IMR-90 (cell line): ENCODE measurements at regions not wholly inside any gene's neighbourhood (a gene's known extent, or its start where the extent isn't known, plus 50 kb on each side); places are given as distances from the start of the nearest gene placed in this dataset.

Experiments
- ATAC-seq: fragments of 200-7000 bp; cut with Tn5 transposase; 2 replicates; pipeline ENCODE4 v1.9.1; 2020; ENCODE audit warnings: low read depth, mild to moderate bottlenecking, moderate library complexity
- BruUV-seq: library from RNA; stranded (reverse); fragments of 400-500 nt; replicated peaks from 2 replicates; lab custom pipeline; 2021; lab: Mats Ljungman, UMichigan
- CTCF ChIA-PET: fragments of 300-600 bp; formaldehyde crosslinking; extraction: SDS; loops from one replicate; lab custom pipeline; 2021; ENCODE audit warnings: antibody characterized with exemption; lab: Yijun Ruan, JAX
- POLR2A ChIA-PET: fragments of 300-600 bp; sonication (Branson Sonifier 250); formaldehyde crosslinking; loops from one replicate; lab custom pipeline; 2022; ENCODE audit warnings: antibody characterized with exemption; ENCODE audit not compliant: unreplicated experiment; lab: Charles Lee
- DNase-seq: peaks from one replicate; pipeline ENCODE4 v3.0.0; 2013
- H2AFZ ChIP-seq: replicated peaks from 2 replicates; pipeline ENCODE3; 2013; ENCODE audit warnings: low read length, mild to moderate bottlenecking; ENCODE audit not compliant: poor library complexity
- H2AK5ac ChIP-seq: 2 replicates; pipeline ENCODE4 v1.6.1; 2013; ENCODE audit warnings: low read depth, low read length, inconsistent platforms
- H2AK9ac ChIP-seq: replicated peaks from 2 replicates; pipeline ENCODE3; 2013; ENCODE audit warnings: mild to moderate bottlenecking, low read depth, low read length, moderate library complexity; ENCODE audit not compliant: poor library complexity
- H2BK120ac ChIP-seq: 2 replicates; pipeline ENCODE4 v1.6.1; 2013; ENCODE audit warnings: low read depth, low read length, inconsistent platforms
- H2BK15ac ChIP-seq: 3 replicates; pipeline ENCODE4 v1.6.1; 2013; ENCODE audit warnings: low read depth, low read length, inconsistent platforms
- H2BK20ac ChIP-seq: 2 replicates; pipeline ENCODE4 v1.6.1; 2013; ENCODE audit warnings: low read depth, mild to moderate bottlenecking, inconsistent platforms, low read length, moderate library complexity
- H2BK5ac ChIP-seq: 2 replicates; pipeline ENCODE4 v1.6.1; 2013; ENCODE audit warnings: mild to moderate bottlenecking, low read depth, low read length, inconsistent platforms; ENCODE audit not compliant: poor library complexity, severe bottlenecking
- H3K14ac ChIP-seq: replicated peaks from 2 replicates; pipeline ENCODE4 v1.6.1; 2013; ENCODE audit warnings: low read depth, low read length, inconsistent platforms
- H3K18ac ChIP-seq: 2 replicates; pipeline ENCODE4 v1.6.1; 2013; ENCODE audit warnings: low read depth, low read length, control low read depth
- H3K23ac ChIP-seq: 2 replicates; pipeline ENCODE4 v1.6.1; 2013; ENCODE audit warnings: low read depth, low read length, inconsistent platforms
- H3K27ac ChIP-seq: 2 replicates; pipeline ENCODE4 v1.5.1; 2013; ENCODE audit warnings: mild to moderate bottlenecking, control low read depth, low read length; ENCODE audit not compliant: insufficient read depth
- H3K27me3 ChIP-seq: 2 replicates; pipeline ENCODE4 v1.6.1; 2013; ENCODE audit warnings: low read length; ENCODE audit not compliant: control insufficient read depth, insufficient read depth
- H3K36me3 ChIP-seq: 2 replicates; pipeline ENCODE4 v1.6.1; 2013; ENCODE audit warnings: low read length, mixed read lengths; ENCODE audit not compliant: control insufficient read depth, insufficient read depth
- H3K4ac ChIP-seq: 2 replicates; pipeline ENCODE4 v1.6.1; 2013; ENCODE audit warnings: low read depth, low read length, inconsistent platforms
- H3K4me1 ChIP-seq: 2 replicates; pipeline ENCODE4 v1.6.1; 2013; ENCODE audit warnings: low read length, mixed read lengths; ENCODE audit not compliant: control insufficient read depth, insufficient read depth
- H3K4me2 ChIP-seq: 2 replicates; pipeline ENCODE4 v1.6.1; 2013; ENCODE audit warnings: low read depth, mild to moderate bottlenecking, control low read depth, low read length, moderate library complexity
- H3K4me3 ChIP-seq: 2 replicates; pipeline ENCODE4 v1.5.1; 2013; ENCODE audit warnings: low read depth, mild to moderate bottlenecking, control low read depth, low read length, moderate library complexity; ENCODE audit not compliant: insufficient read depth
- H3K56ac ChIP-seq: 2 replicates; pipeline ENCODE4 v1.6.1; 2013; ENCODE audit warnings: low read length, inconsistent platforms; ENCODE audit not compliant: insufficient read depth; ENCODE audit errors: extremely low read depth
- H3K79me1 ChIP-seq, 2 experiments: 2 replicates each; pipeline ENCODE4 v1.6.1; 2013; ENCODE audit warnings: low read length in 2 of 2, inconsistent platforms in 1 of 2, low read depth in 1 of 2
- H3K9ac ChIP-seq: 2 replicates; pipeline ENCODE4 v1.6.1; 2013; ENCODE audit warnings: low read depth, low read length, control low read depth
- H3K9me1 ChIP-seq: 2 replicates; pipeline ENCODE4 v1.6.1; 2013; ENCODE audit warnings: low read length, inconsistent platforms; ENCODE audit not compliant: insufficient read depth
- H3K9me3 ChIP-seq: 2 replicates; pipeline ENCODE4 v1.6.1; 2013; ENCODE audit warnings: low read length; ENCODE audit not compliant: control insufficient read depth, insufficient read depth
- H4K20me1 ChIP-seq: 2 replicates; pipeline ENCODE4 v1.6.1; 2013; ENCODE audit warnings: low read length, inconsistent platforms; ENCODE audit not compliant: insufficient read depth
- H4K5ac ChIP-seq: 2 replicates; pipeline ENCODE4 v1.6.1; 2013; ENCODE audit warnings: mild to moderate bottlenecking, low read depth, low read length, control low read depth
- H4K8ac ChIP-seq, 2 experiments: 2 replicates each; pipeline ENCODE4 v1.6.1; 2013; ENCODE audit warnings: low read depth in 2 of 2, low read length in 2 of 2, control low read depth in 1 of 2, inconsistent platforms in 1 of 2
- H4K91ac ChIP-seq: 2 replicates; pipeline ENCODE4 v1.6.1; 2013; ENCODE audit warnings: low read depth, low read length, inconsistent platforms; ENCODE audit not compliant: insufficient read depth
- MXI1 ChIP-seq: IDR thresholded peaks from 2 replicates; pipeline ENCODE4 v1.6.1; 2012; ENCODE audit warnings: low read depth, mild to moderate bottlenecking, low read length, moderate library complexity, borderline replicate concordance
- SMC3 ChIP-seq: fragments of 150-350 bp; IDR thresholded peaks from 2 replicates; pipeline ENCODE4 v1.6.1; 2016; ENCODE audit warnings: low read depth, mild to moderate bottlenecking, antibody characterized with exemption, low read length, moderate library complexity
- WGBS, 2 experiments: methylation state at CpG; one replicate each; pipeline versions ENCODE4 v1.1.5 to v1.1.7; 2013; ENCODE audit warnings: missing lambda C conversion rate in 2 of 2; ENCODE audit not compliant: insufficient read length in 1 of 2; ENCODE audit errors: extremely low coverage in 2 of 2; 5-methylcytosine and 5-hydroxymethylcytosine counted together
- dilution Hi-C: fragments of 300-500 bp; cut with HindIII; formaldehyde crosslinking; loops from one replicate; pipeline ENCODE4 v1.14.3; 2018; ENCODE audit warnings: low sequenced_read_pairs; ENCODE audit not compliant: unreplicated experiment
- in situ Hi-C: fragments of 300-500 bp; cut with MboI; formaldehyde crosslinking; loops from 3 replicates; pipeline ENCODE4 v1.14.3; 2019; ENCODE audit warnings: low sequenced_read_pairs, inconsistent platforms, mixed read lengths
- intact Hi-C: fragments of 100-400 bp; cut with micrococcal nuclease; formaldehyde crosslinking; loops from 2 replicates; pipeline ENCODE4 v1.10.0; 2022
- TF ChIP-seq, protein P1 (sequence below): fragments of 150-350 bp; IDR thresholded peaks from 2 replicates; pipeline ENCODE4 v1.6.1; 2016; ENCODE audit warnings: low read depth, mild to moderate bottlenecking, low read length, moderate library complexity, borderline replicate concordance
- TF ChIP-seq, protein P2 (sequence below): fragments of 150-350 bp; IDR thresholded peaks from 2 replicates; pipeline ENCODE4 v1.6.1; 2017; ENCODE audit warnings: mild to moderate bottlenecking, antibody characterized with exemption, low read length, low read depth

DNA sequence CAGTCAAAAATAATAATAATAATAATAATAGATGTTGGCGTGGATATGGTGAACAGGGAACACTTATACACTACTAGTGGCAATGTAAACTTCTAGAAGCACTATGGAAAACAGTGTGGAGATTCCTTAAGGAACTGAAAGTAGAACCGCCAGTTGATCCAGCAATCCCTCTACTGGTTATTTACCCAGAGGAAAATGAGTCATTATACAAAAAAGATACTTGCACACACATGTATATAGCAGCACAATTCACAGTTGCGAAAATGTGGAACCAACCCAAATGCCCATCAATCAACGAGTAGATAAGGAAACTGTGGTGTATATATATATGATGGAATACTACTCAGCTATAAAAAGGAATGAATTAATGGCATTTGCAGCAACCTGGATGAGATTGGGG is 176.0 kb downstream of the PLPP3 start:
- Histone ChIP-seq H3K27ac (no peak overlapping the region), H3K79me1 (no peaks in the 10 kb centered on the region), H3K9ac (no peak overlapping the region), H3K36me3 (no peaks in the 10 kb centered on the region), H3K18ac (no peak overlapping the region), H3K14ac (no peak overlapping the region), H3K9me3 (no peaks in the 10 kb centered on the region), H3K9me1 (no peaks in the 10 kb centered on the region), H3K4me1 (no peaks in the 10 kb centered on the region; the same call in 1 of the 2 replicates), H4K20me1 (no peaks in the 10 kb centered on the region), H2AFZ (no peak overlapping the region), H3K27me3 (no peaks in the 10 kb centered on the region), H3K4me3 (no peak overlapping the region), H2AK9ac (no peak overlapping the region), H2BK120ac (no peak overlapping the region), H2AK5ac (no peak overlapping the region), H3K56ac (no peak overlapping the region), H3K4ac (no peak overlapping the region), H3K4me2 (no peak overlapping the region), H4K8ac (no peak overlapping the region), H2BK5ac (no peak overlapping the region), H2BK20ac (no peak overlapping the region), H4K5ac (no peak overlapping the region), H3K23ac (no peak overlapping the region), H4K91ac (no peak overlapping the region), H2BK15ac (no peak overlapping the region)
- ChIA-PET CTCF (interaction anchor here (1.1 kb wide), 1 partner anchor 12 kb away, joined by 3 read pairs; no protein-coding TSS in a partner anchor), POLR2A (no interaction called here)
- TF ChIP-seq MXI1: no peak
- TF ChIP-seq, protein P1, sequence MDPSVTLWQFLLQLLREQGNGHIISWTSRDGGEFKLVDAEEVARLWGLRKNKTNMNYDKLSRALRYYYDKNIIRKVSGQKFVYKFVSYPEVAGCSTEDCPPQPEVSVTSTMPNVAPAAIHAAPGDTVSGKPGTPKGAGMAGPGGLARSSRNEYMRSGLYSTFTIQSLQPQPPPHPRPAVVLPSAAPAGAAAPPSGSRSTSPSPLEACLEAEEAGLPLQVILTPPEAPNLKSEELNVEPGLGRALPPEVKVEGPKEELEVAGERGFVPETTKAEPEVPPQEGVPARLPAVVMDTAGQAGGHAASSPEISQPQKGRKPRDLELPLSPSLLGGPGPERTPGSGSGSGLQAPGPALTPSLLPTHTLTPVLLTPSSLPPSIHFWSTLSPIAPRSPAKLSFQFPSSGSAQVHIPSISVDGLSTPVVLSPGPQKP: no peak
- TF ChIP-seq, protein P2, sequence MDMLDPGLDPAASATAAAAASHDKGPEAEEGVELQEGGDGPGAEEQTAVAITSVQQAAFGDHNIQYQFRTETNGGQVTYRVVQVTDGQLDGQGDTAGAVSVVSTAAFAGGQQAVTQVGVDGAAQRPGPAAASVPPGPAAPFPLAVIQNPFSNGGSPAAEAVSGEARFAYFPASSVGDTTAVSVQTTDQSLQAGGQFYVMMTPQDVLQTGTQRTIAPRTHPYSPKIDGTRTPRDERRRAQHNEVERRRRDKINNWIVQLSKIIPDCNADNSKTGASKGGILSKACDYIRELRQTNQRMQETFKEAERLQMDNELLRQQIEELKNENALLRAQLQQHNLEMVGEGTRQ: no peak
- no peak for TF ChIP-seq SMC3
- WGBS, 2 experiments: no CpG with 5 or more reads among the region's 4 CpGs
- in situ Hi-C loops: no loop called here
- no TSS peak for BruUV-seq
- dilution Hi-C loops: no loop called here
- ATAC-seq (no peak), DNase-seq (peak; percentile 23)
- intact Hi-C loops: no loop called here
